ENCODE measurements at regions not wholly inside any gene's neighbourhood (a gene's known extent, or its start where the extent isn't known, plus 50 kb on each side); places are given as distances from the start of the nearest gene placed in this dataset.
"Not testable (repeated sequence)": the region's sequence is repeated elsewhere in the genome, so short reads cannot be mapped to it uniquely, and the experiment has no call there.

- no peak for TF ChIP-seq CTCF (IDR thresholded peaks at IDR 0.05; ENCODE audit: low read depth, low read length)
- H3K4me3 ChIP-seq (ENCODE audit: low read depth, low read length) = no peak overlapping the region
Measured at GRCh38 chr15:35693886-35694285, 147.9 kb upstream of the DPH6 start.

- no peak for TF ChIP-seq CTCF (IDR thresholded peaks at IDR 0.05; ENCODE audit: low read depth, low read length)
- no peak overlapping the region for H3K4me3 ChIP-seq (ENCODE audit: low read depth, low read length)
Measured at GRCh38 chr15:35695003-35695402, 149.0 kb upstream of the DPH6 start.

- no peak overlapping the region for H3K4me3 ChIP-seq (ENCODE audit: low read depth, low read length)
- TF ChIP-seq CTCF (IDR thresholded peaks at IDR 0.05; ENCODE audit: low read depth, low read length) = no peak
Measured at GRCh38 chr15:35696767-35697231, 150.8 kb upstream of the DPH6 start.

GRCh38 chr15:35697549-35698299, 151.8 kb upstream of the DPH6 start:
- H3K4me3 ChIP-seq (ENCODE audit: low read depth, low read length) = no peak overlapping the region
- no peak for TF ChIP-seq CTCF (IDR thresholded peaks at IDR 0.05; ENCODE audit: low read depth, low read length)

GRCh38 chr15:35698331-35698730, 152.4 kb upstream of the DPH6 start:
- no peak for TF ChIP-seq CTCF (IDR thresholded peaks at IDR 0.05; ENCODE audit: low read depth, low read length)
- H3K4me3 ChIP-seq (ENCODE audit: low read depth, low read length) = no peak overlapping the region

GRCh38 chr15:35698966-35699575, 153.1 kb upstream of the DPH6 start:
- no peak overlapping the region for H3K4me3 ChIP-seq (ENCODE audit: low read depth, low read length)
- no peak for TF ChIP-seq CTCF (IDR thresholded peaks at IDR 0.05; ENCODE audit: low read depth, low read length)

GRCh38 chr15:35700091-35700593, 154.2 kb upstream of the DPH6 start:
- not testable (repeated sequence) for H3K4me3 ChIP-seq (ENCODE audit: low read depth, low read length)

All from WI38 (cell line).